HCT116 (cell line): ENCODE measurements at regions not wholly inside any gene's neighbourhood (a gene's known extent, or its start where the extent isn't known, plus 50 kb on each side); places are given as distances from the start of the nearest gene placed in this dataset.

Experiments used
- CEBPB ChIP-seq: IDR thresholded peaks from 2 replicates; pipeline ENCODE4 v1.6.1; 2012; ENCODE audit warnings: low read depth
- ELF1 ChIP-seq: IDR thresholded peaks from 2 replicates; pipeline ENCODE4 v1.6.1; 2012; ENCODE audit warnings: low read depth, borderline replicate concordance
- EZH2 ChIP-seq: fragments of 200-600 bp; sonication (generic); IDR thresholded peaks from 2 replicates; pipeline ENCODE4 v1.6.1; 2017; ENCODE audit warnings: antibody characterized with exemption, mixed run types
- EZH2phosphoT487 ChIP-seq: fragments of 200-600 bp; IDR thresholded peaks from 2 replicates; pipeline ENCODE4 v1.6.1; 2018; ENCODE audit warnings: antibody characterized with exemption, borderline replicate concordance
- POLR2A ChIP-seq: IDR thresholded peaks from 2 replicates; pipeline ENCODE4 v1.7.0; 2011; ENCODE audit warnings: borderline replicate concordance; ENCODE audit not compliant: insufficient read depth, insufficient read length; ENCODE audit errors: extremely low read depth
- POLR2AphosphoS5 ChIP-seq: IDR thresholded peaks from 2 replicates; pipeline ENCODE4 v1.6.1; 2011; ENCODE audit warnings: mild to moderate bottlenecking, low read depth, low read length, moderate library complexity
- SIN3A ChIP-seq: IDR thresholded peaks from 2 replicates; pipeline ENCODE4 v1.6.1; 2012; ENCODE audit warnings: low read depth
- TCF7L2 ChIP-seq: IDR thresholded peaks from 2 replicates; pipeline ENCODE4 v1.7.0; 2011; ENCODE audit warnings: borderline replicate concordance, inconsistent platforms; ENCODE audit not compliant: insufficient read depth, insufficient read length; ENCODE audit errors: extremely low read depth
- ZFX ChIP-seq: fragments of 450-650 bp; IDR thresholded peaks from 2 replicates; pipeline ENCODE4 v1.6.1; 2017
- TF ChIP-seq, protein P1 (sequence below), 3 experiments: fragments of 200-600 bp in 1 of 3; sonication (generic) in 1 of 3; IDR thresholded peaks in 2 of 3; conservative IDR thresholded peaks in 1 of 3; 2 replicates each; pipeline ENCODE4 v1.5.1; 2012 to 2017; ENCODE audit warnings: low read depth in 2 of 3, low read length in 2 of 3, antibody characterized with exemption in 1 of 3, borderline replicate concordance in 1 of 3, control low read depth in 1 of 3, mild to moderate bottlenecking in 1 of 3, mixed read lengths in 1 of 3, mixed run types in 1 of 3, moderate library complexity in 1 of 3; ENCODE audit not compliant: insufficient read depth in 1 of 3
- TF ChIP-seq, protein P2 (sequence below): IDR thresholded peaks from 2 replicates; pipeline ENCODE4 v1.6.1; 2012; ENCODE audit warnings: low read depth
- TF ChIP-seq, protein P3 (sequence below): IDR thresholded peaks from 2 replicates; pipeline ENCODE4 v1.6.1; 2012

DNA sequence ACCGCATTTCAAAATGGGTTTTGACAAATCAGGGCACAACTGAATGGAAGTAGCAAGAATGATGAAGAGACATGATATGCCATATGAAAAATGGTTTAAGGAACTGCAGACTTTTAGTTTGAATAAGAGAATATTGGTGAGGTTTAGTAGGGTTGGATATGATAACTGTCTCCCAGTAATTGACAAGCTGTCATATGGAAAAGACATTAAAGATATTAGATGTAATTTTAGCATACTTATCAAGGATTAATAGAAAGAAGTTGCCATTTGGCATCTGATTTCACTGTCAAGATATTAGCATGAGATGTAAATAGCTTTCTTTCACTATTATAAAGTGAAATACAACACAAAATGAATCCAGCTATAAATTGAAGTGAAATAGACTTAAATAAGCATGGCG, 169.0 kb upstream of the MPDZ start:
- TF ChIP-seq, protein P1, sequence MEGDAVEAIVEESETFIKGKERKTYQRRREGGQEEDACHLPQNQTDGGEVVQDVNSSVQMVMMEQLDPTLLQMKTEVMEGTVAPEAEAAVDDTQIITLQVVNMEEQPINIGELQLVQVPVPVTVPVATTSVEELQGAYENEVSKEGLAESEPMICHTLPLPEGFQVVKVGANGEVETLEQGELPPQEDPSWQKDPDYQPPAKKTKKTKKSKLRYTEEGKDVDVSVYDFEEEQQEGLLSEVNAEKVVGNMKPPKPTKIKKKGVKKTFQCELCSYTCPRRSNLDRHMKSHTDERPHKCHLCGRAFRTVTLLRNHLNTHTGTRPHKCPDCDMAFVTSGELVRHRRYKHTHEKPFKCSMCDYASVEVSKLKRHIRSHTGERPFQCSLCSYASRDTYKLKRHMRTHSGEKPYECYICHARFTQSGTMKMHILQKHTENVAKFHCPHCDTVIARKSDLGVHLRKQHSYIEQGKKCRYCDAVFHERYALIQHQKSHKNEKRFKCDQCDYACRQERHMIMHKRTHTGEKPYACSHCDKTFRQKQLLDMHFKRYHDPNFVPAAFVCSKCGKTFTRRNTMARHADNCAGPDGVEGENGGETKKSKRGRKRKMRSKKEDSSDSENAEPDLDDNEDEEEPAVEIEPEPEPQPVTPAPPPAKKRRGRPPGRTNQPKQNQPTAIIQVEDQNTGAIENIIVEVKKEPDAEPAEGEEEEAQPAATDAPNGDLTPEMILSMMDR (IDR thresholded peaks at IDR 0.05 in 2 of 3, conservative IDR thresholded peaks at IDR 0.05 in 1 of 3; ENCODE audit: borderline replicate concordance in 1 of 3, insufficient read depth in 1 of 3, low read depth in 2 of 3, low read length in 2 of 3), result no peak
- no peak for TF ChIP-seq ELF1
- no peak for TF ChIP-seq TCF7L2
- TF ChIP-seq, protein P2, sequence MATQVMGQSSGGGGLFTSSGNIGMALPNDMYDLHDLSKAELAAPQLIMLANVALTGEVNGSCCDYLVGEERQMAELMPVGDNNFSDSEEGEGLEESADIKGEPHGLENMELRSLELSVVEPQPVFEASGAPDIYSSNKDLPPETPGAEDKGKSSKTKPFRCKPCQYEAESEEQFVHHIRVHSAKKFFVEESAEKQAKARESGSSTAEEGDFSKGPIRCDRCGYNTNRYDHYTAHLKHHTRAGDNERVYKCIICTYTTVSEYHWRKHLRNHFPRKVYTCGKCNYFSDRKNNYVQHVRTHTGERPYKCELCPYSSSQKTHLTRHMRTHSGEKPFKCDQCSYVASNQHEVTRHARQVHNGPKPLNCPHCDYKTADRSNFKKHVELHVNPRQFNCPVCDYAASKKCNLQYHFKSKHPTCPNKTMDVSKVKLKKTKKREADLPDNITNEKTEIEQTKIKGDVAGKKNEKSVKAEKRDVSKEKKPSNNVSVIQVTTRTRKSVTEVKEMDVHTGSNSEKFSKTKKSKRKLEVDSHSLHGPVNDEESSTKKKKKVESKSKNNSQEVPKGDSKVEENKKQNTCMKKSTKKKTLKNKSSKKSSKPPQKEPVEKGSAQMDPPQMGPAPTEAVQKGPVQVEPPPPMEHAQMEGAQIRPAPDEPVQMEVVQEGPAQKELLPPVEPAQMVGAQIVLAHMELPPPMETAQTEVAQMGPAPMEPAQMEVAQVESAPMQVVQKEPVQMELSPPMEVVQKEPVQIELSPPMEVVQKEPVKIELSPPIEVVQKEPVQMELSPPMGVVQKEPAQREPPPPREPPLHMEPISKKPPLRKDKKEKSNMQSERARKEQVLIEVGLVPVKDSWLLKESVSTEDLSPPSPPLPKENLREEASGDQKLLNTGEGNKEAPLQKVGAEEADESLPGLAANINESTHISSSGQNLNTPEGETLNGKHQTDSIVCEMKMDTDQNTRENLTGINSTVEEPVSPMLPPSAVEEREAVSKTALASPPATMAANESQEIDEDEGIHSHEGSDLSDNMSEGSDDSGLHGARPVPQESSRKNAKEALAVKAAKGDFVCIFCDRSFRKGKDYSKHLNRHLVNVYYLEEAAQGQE, result no peak
- TF ChIP-seq POLR2AphosphoS5, result no peak
- TF ChIP-seq POLR2A, result no peak
- no peak for TF ChIP-seq EZH2
- TF ChIP-seq, protein P3, sequence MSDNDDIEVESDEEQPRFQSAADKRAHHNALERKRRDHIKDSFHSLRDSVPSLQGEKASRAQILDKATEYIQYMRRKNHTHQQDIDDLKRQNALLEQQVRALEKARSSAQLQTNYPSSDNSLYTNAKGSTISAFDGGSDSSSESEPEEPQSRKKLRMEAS, result no peak
- TF ChIP-seq SIN3A, result no peak
- no peak for TF ChIP-seq EZH2phosphoT487
- no peak for TF ChIP-seq ZFX
- no peak for TF ChIP-seq CEBPB
